ENCODE measurements at regions not wholly inside any gene's neighbourhood (a gene's known extent, or its start where the extent isn't known, plus 50 kb on each side); places are given as distances from the start of the nearest gene placed in this dataset.

GRCh38 chr9:26171691-26172090, 493.4 kb upstream of the TUSC1 start:
- no peak for TF ChIP-seq CTCF (IDR thresholded peaks at IDR 0.05)
- no peak for TF ChIP-seq POLR2A (IDR thresholded peaks at IDR 0.05)

All from testis (tissue), 2 donors.